A549 (cell line): ENCODE measurements at regions not wholly inside any gene's neighbourhood (a gene's known extent, or its start where the extent isn't known, plus 50 kb on each side); places are given as distances from the start of the nearest gene placed in this dataset.

ENCODE experiments used
- ATAC-seq, 2 experiments: fragments of 200-7000 bp in 1 of 2; fragments of >200 bp in 1 of 2; cut with Nextera tagmentation in 1 of 2; cut with Tn5 transposase in 1 of 2; 3 replicates each; pipeline versions ENCODE4 v1.8.0 to v1.9.1; 2018 to 2020; ENCODE audit warnings: mild to moderate bottlenecking in 1 of 2, moderate library complexity in 1 of 2
- CTCF ChIA-PET: fragments of 300-600 bp; sonication (Branson Sonifier 250); formaldehyde crosslinking; extraction: SDS; loops from one replicate; lab custom pipeline; 2021; ENCODE audit warnings: antibody characterized with exemption, inconsistent platforms; lab: Yijun Ruan, JAX
- POLR2A ChIA-PET: fragments of 350-600 bp; formaldehyde crosslinking; extraction: SDS; loops from one replicate; lab custom pipeline; 2021; ENCODE audit warnings: antibody characterized with exemption, inconsistent platforms; lab: Yijun Ruan, JAX
- DNase-seq, 2 experiments: peaks; one replicate each; pipeline versions ENCODE4 v3.0.0 to v3.0.0-alpha.2; 2011 to 2016; ENCODE audit warnings: low read depth in 1 of 2, low spot score in 1 of 2
- FAIRE-seq: peaks from 2 replicates; lab custom pipeline; 2011; peaks lifted over from hg19 to GRCh38; lab: Jason Lieb, UNC
- H3K27ac ChIP-seq, 2 experiments: fragments of >200 bp; sonication (Bioruptor Twin); formaldehyde crosslinking; 3 replicates each; pipeline ENCODE4 v1.5.1; 2016 to 2017
- H3K4me1 ChIP-seq: fragments of >200 bp; sonication (Bioruptor Twin); formaldehyde crosslinking; 3 replicates; pipeline ENCODE4 v1.6.1; 2016
- H3K4me2 ChIP-seq: fragments of >200 bp; sonication (Bioruptor Twin); formaldehyde crosslinking; 3 replicates; pipeline ENCODE4 v1.6.1; 2016
- H3K4me3 ChIP-seq: fragments of >200 bp; sonication (Bioruptor Twin); formaldehyde crosslinking; 3 replicates; pipeline ENCODE4 v1.5.1; 2016
- H3K9me3 ChIP-seq: fragments of >200 bp; sonication (Bioruptor Twin); formaldehyde crosslinking; 3 replicates; pipeline ENCODE4 v1.6.1; 2016
- ATOH8 ChIP-seq: fragments of 250-450 bp; sonication (Bioruptor Pico); IDR thresholded peaks from 2 replicates; pipeline ENCODE4 v1.5.0; 2020; ENCODE audit warnings: low read depth, mild to moderate bottlenecking, moderate library complexity
- BCL3 ChIP-seq: fragments of >200 bp; sonication (Bioruptor Twin); formaldehyde crosslinking; IDR thresholded peaks from 3 replicates; pipeline ENCODE4 v1.6.1; 2016
- BHLHE40 ChIP-seq: IDR thresholded peaks from 2 replicates; pipeline ENCODE4 v1.6.1; 2012; ENCODE audit warnings: low read depth, low read length, inconsistent platforms
- CHD2 ChIP-seq: fragments of 150-350 bp; IDR thresholded peaks from 2 replicates; pipeline ENCODE4 v1.6.1; 2014; ENCODE audit warnings: low read length; ENCODE audit not compliant: partially characterized antibody
- CTCF ChIP-seq: fragments of >200 bp; sonication (Bioruptor Twin); formaldehyde crosslinking; IDR thresholded peaks from 3 replicates; pipeline ENCODE4 v1.5.1; 2016
- ESRRA ChIP-seq: fragments of 150-350 bp; IDR thresholded peaks from 2 replicates; pipeline ENCODE4 v1.6.1; 2014; ENCODE audit warnings: mild to moderate bottlenecking, low read length, borderline replicate concordance
- GATA3 ChIP-seq: IDR thresholded peaks from 2 replicates; pipeline ENCODE4 v1.6.1; 2012; ENCODE audit warnings: borderline replicate concordance
- HDAC2 ChIP-seq: fragments of 200-600 bp; sonication (generic); IDR thresholded peaks from 2 replicates; pipeline ENCODE4 v1.6.1; 2016
- HES2 ChIP-seq: fragments of >200 bp; sonication (Bioruptor Twin); formaldehyde crosslinking; IDR thresholded peaks from 2 replicates; pipeline ENCODE4 v1.6.1; 2016
- HEYL ChIP-seq: fragments of 250-450 bp; sonication (Bioruptor Pico); IDR thresholded peaks from 2 replicates; pipeline ENCODE4 v1.8.0; 2021; ENCODE audit warnings: mild to moderate bottlenecking, moderate library complexity
- HMGXB4 ChIP-seq: fragments of 250-450 bp; sonication (Bioruptor Pico); IDR thresholded peaks from 2 replicates; pipeline ENCODE4 v1.5.0; 2021; ENCODE audit warnings: mild to moderate bottlenecking, moderate library complexity, borderline replicate concordance
- HOXB13 ChIP-seq: fragments of 250-450 bp; sonication (Bioruptor Pico); IDR thresholded peaks from 2 replicates; pipeline ENCODE4 v1.5.0; 2020; ENCODE audit warnings: low read depth, mild to moderate bottlenecking, moderate library complexity
- HOXB5 ChIP-seq: fragments of 250-450 bp; sonication (Bioruptor Pico); IDR thresholded peaks from 2 replicates; pipeline ENCODE4 v1.5.0; 2020; ENCODE audit warnings: mild to moderate bottlenecking, moderate library complexity
- KDM1A ChIP-seq: fragments of 200-600 bp; sonication (generic); IDR thresholded peaks from 2 replicates; pipeline ENCODE4 v1.6.1; 2016; ENCODE audit warnings: low read depth, mild to moderate bottlenecking
- MAFK ChIP-seq: fragments of 450-650 bp; IDR thresholded peaks from 2 replicates; pipeline ENCODE4 v1.6.1; 2014; ENCODE audit not compliant: partially characterized antibody
- MAX ChIP-seq: IDR thresholded peaks from 2 replicates; pipeline ENCODE4 v1.6.1; 2012
- NFE2L2 ChIP-seq: fragments of 150-350 bp; conservative IDR thresholded peaks from 2 replicates; pipeline ENCODE4 v1.6.1; 2014; ENCODE audit warnings: low read length
- NPAS2 ChIP-seq: fragments of 250-450 bp; sonication (Bioruptor Pico); IDR thresholded peaks from 2 replicates; pipeline ENCODE4 v1.8.0; 2022; ENCODE audit warnings: mild to moderate bottlenecking, moderate library complexity, borderline replicate concordance
- NR3C1 ChIP-seq: fragments of >200 bp; sonication (Bioruptor Twin); formaldehyde crosslinking; IDR thresholded peaks from 3 replicates; pipeline ENCODE4 v1.6.1; 2017
- PHF8 ChIP-seq: fragments of 200-600 bp; sonication (generic); IDR thresholded peaks from 2 replicates; pipeline ENCODE4 v1.6.1; 2016; ENCODE audit warnings: low read depth, mild to moderate bottlenecking, antibody characterized with exemption, moderate library complexity, borderline replicate concordance
- POLR2A ChIP-seq: IDR thresholded peaks from 2 replicates; pipeline ENCODE4 v1.6.1; 2012; ENCODE audit warnings: mild to moderate bottlenecking, low read length
- RARB ChIP-seq: fragments of 250-450 bp; sonication (Bioruptor Pico); IDR thresholded peaks from 2 replicates; pipeline ENCODE4 v1.8.0; 2021; ENCODE audit warnings: mild to moderate bottlenecking, moderate library complexity
- RCOR1 ChIP-seq: fragments of 150-350 bp; IDR thresholded peaks from 2 replicates; pipeline ENCODE4 v1.6.1; 2014; ENCODE audit warnings: antibody characterized with exemption, low read length, low read depth
- RFX5 ChIP-seq: fragments of 450-650 bp; IDR thresholded peaks from 2 replicates; pipeline ENCODE4 v1.7.1; 2014; ENCODE audit warnings: antibody characterized with exemption, mild to moderate bottlenecking, moderate library complexity
- TP53 ChIP-seq: fragments of 250-450 bp; sonication (Bioruptor Pico); IDR thresholded peaks from 2 replicates; pipeline ENCODE4 v1.5.0; 2021; ENCODE audit warnings: mild to moderate bottlenecking, moderate library complexity
- USF2 ChIP-seq: fragments of 450-650 bp; IDR thresholded peaks from 2 replicates; pipeline ENCODE4 v1.6.1; 2014; ENCODE audit warnings: antibody characterized with exemption
- ZC3H11A ChIP-seq: fragments of 450-650 bp; IDR thresholded peaks from 2 replicates; pipeline ENCODE4 v1.6.1; 2014; ENCODE audit warnings: antibody characterized with exemption, mild to moderate bottlenecking
- WGBS: methylation state at CpG from one replicate; pipeline ENCODE4 v1.1.6; 2017; ENCODE audit errors: missing lambda C conversion rate; 5-methylcytosine and 5-hydroxymethylcytosine counted together

GRCh38 chr7:83827036-83827435 lies 178.1 kb upstream of the SEMA3E start:
- ATAC-seq (no peak), DNase-seq (no peak), FAIRE-seq (no peak)
- POLR2A ChIA-PET = no interaction called here
- no peak overlapping the region for H3K27ac ChIP-seq
- H3K4me2 ChIP-seq = no peak overlapping the region
- H3K9me3 ChIP-seq = no peaks in the 10 kb centered on the region
- H3K4me3 ChIP-seq = no peak overlapping the region
- 65% methylated on average over 4 of the region's 4 CpGs for WGBS
- no peaks in the 10 kb centered on the region for H3K4me1 ChIP-seq
- TF ChIP-seq HOXB5 (CRISPR knock-in tag) = no peak
- TF ChIP-seq MAFK = peak; percentile 26
- no peak for TF ChIP-seq HES2
- no peak for TF ChIP-seq CHD2
- no peak for TF ChIP-seq POLR2A
- no peak for TF ChIP-seq RCOR1
- CTCF ChIA-PET = no interaction called here

GRCh38 chr7:83824214-83824613 lies 175.3 kb upstream of the SEMA3E start:
- no peak for DNase-seq
- Histone ChIP-seq H3K4me3 (no peak overlapping the region), H3K4me1 (no peaks in the 10 kb centered on the region), H3K27ac (no peak overlapping the region), H3K4me2 (no peak overlapping the region), H3K9me3 (no peaks in the 10 kb centered on the region)
- TF ChIP-seq ZC3H11A (no peak), PHF8 (no peak), HOXB5 (CRISPR knock-in tag) (no peak), GATA3 (no peak), MAX (no peak), HOXB13 (CRISPR knock-in tag) (no peak), USF2 (no peak), BCL3 (no peak), POLR2A (no peak), RFX5 (no peak), RARB (CRISPR knock-in tag) (no peak)
- WGBS = 32% methylated on average over 2 of the region's 2 CpGs
- FAIRE-seq = no peak
- POLR2A ChIA-PET = no interaction called here
- no peak for ATAC-seq
- CTCF ChIA-PET = no interaction called here

- FAIRE-seq = no peak
- Histone ChIP-seq H3K27ac (no peak overlapping the region), H3K4me3 (no peak overlapping the region), H3K4me1 (no peaks in the 10 kb centered on the region), H3K9me3 (no peaks in the 10 kb centered on the region), H3K4me2 (no peak overlapping the region)
- 27% methylated on average over 3 of the region's 3 CpGs for WGBS
- ChIA-PET CTCF (interaction anchor here (1.3 kb wide), 1 partner anchor 9 kb away, joined by 3 read pairs; no protein-coding TSS in a partner anchor), POLR2A (no interaction called here)
- DNase-seq = no peak
- no peak for ATAC-seq
- no peak for TF ChIP-seq HDAC2
- TF ChIP-seq NFE2L2 = no peak
Observed at GRCh38 chr7:83821866-83822265, 172.9 kb upstream of the SEMA3E start.

GRCh38 chr7:83820641-83821040 lies 171.7 kb upstream of the SEMA3E start:
- WGBS = 71% methylated on average over 4 of the region's 4 CpGs
- Histone ChIP-seq H3K9me3 (no peaks in the 10 kb centered on the region), H3K4me2 (no peak overlapping the region), H3K4me3 (no peak overlapping the region), H3K4me1 (no peaks in the 10 kb centered on the region), H3K27ac (no peak overlapping the region)
- no peak for FAIRE-seq
- ATAC-seq = no peak
- CTCF ChIA-PET = interaction anchor here (1.3 kb wide), 1 partner anchor 11 kb away, joined by 3 read pairs; no protein-coding TSS in a partner anchor
- DNase-seq = no peak
- POLR2A ChIA-PET = no interaction called here
- TF ChIP-seq HEYL (no peak), ATOH8 (CRISPR knock-in tag) (no peak), NPAS2 (CRISPR knock-in tag) (no peak), HMGXB4 (CRISPR knock-in tag) (no peak), TP53 (CRISPR knock-in tag) (no peak), KDM1A (no peak), ESRRA (no peak), CTCF (no peak), BHLHE40 (no peak), NR3C1 (no peak)
